Trophoblast cell (in vitro differentiated cells and primary cell): ENCODE measurements at regions not wholly inside any gene's neighbourhood (a gene's known extent, or its start where the extent isn't known, plus 50 kb on each side); places are given as distances from the start of the nearest gene placed in this dataset.

Experiments used
- DNase-seq, 2 donors: peaks; one replicate each; pipeline ENCODE4 v3.0.0-alpha.2; 2016
- H2AFZ ChIP-seq: 2 replicates; pipeline ENCODE4 v1.6.1; 2013; ENCODE audit warnings: low read length, moderate library complexity, mild to moderate bottlenecking; ENCODE audit not compliant: insufficient read depth, poor library complexity
- H2AK5ac ChIP-seq: 2 replicates; pipeline ENCODE4 v1.6.1; 2013; ENCODE audit warnings: mild to moderate bottlenecking, low read length
- H2BK120ac ChIP-seq: 2 replicates; pipeline ENCODE4 v1.6.1; 2013; ENCODE audit warnings: low read length, mild to moderate bottlenecking, moderate library complexity; ENCODE audit not compliant: insufficient read depth, poor library complexity
- H2BK12ac ChIP-seq: 2 replicates; pipeline ENCODE4 v1.6.1; 2013; ENCODE audit warnings: mild to moderate bottlenecking, low read length, moderate library complexity
- H2BK5ac ChIP-seq: 2 replicates; pipeline ENCODE4 v1.6.1; 2013; ENCODE audit warnings: low read length, low read depth, moderate library complexity, mild to moderate bottlenecking; ENCODE audit not compliant: poor library complexity
- H3K14ac ChIP-seq: 2 replicates; pipeline ENCODE4 v1.6.1; 2013; ENCODE audit warnings: mild to moderate bottlenecking, low read length
- H3K18ac ChIP-seq: 2 replicates; pipeline ENCODE4 v1.6.1; 2013; ENCODE audit warnings: mild to moderate bottlenecking, low read length
- H3K23ac ChIP-seq: 2 replicates; pipeline ENCODE4 v1.6.1; 2013; ENCODE audit warnings: low read length
- H3K27ac ChIP-seq: 2 replicates; pipeline ENCODE4 v1.5.1; 2013; ENCODE audit warnings: low read depth, mild to moderate bottlenecking, inconsistent platforms, low read length, moderate library complexity
- H3K27me3 ChIP-seq: 2 replicates; pipeline ENCODE4 v1.6.1; 2013; ENCODE audit warnings: inconsistent platforms, mild to moderate bottlenecking, low read length, moderate library complexity; ENCODE audit not compliant: insufficient read depth
- H3K36me3 ChIP-seq, 2 experiments: 1 replicate in 1 of 2; 2 replicates in 1 of 2; pipeline ENCODE4 v1.6.1; 2013; ENCODE audit warnings: low read length in 2 of 2, mild to moderate bottlenecking in 2 of 2, moderate library complexity in 1 of 2; ENCODE audit not compliant: insufficient read depth in 2 of 2, control insufficient read depth in 1 of 2
- H3K4ac ChIP-seq: 2 replicates; pipeline ENCODE4 v1.6.1; 2013; ENCODE audit warnings: low read depth, mild to moderate bottlenecking, low read length, moderate library complexity
- H3K4me1 ChIP-seq, 2 experiments: 1 replicate in 1 of 2; 2 replicates in 1 of 2; pipeline ENCODE4 v1.6.1; 2013; ENCODE audit warnings: low read length in 2 of 2, mild to moderate bottlenecking in 2 of 2, moderate library complexity in 1 of 2; ENCODE audit not compliant: insufficient read depth in 2 of 2, control insufficient read depth in 1 of 2
- H3K4me2 ChIP-seq: 2 replicates; pipeline ENCODE4 v1.6.1; 2013; ENCODE audit warnings: inconsistent platforms, mild to moderate bottlenecking, low read length, moderate library complexity
- H3K4me3 ChIP-seq: 2 replicates; pipeline ENCODE4 v1.5.1; 2013; ENCODE audit warnings: mild to moderate bottlenecking, low read depth, low read length, inconsistent platforms
- H3K79me1 ChIP-seq: one replicate; pipeline ENCODE4 v1.6.1; 2013; ENCODE audit warnings: low read length
- H3K79me2 ChIP-seq: 2 replicates; pipeline ENCODE4 v1.6.1; 2013; ENCODE audit warnings: low read length, mild to moderate bottlenecking; ENCODE audit not compliant: control insufficient read depth, insufficient read depth, poor library complexity
- H3K9ac ChIP-seq: 2 replicates; pipeline ENCODE4 v1.6.1; 2013; ENCODE audit warnings: mild to moderate bottlenecking, low read length
- H3K9me3 ChIP-seq: 2 replicates; pipeline ENCODE4 v1.6.1; 2013; ENCODE audit warnings: low read depth, mild to moderate bottlenecking, control low read depth, inconsistent platforms, low read length; ENCODE audit not compliant: insufficient read depth
- H4K12ac ChIP-seq: 2 replicates; pipeline ENCODE4 v1.6.1; 2013; ENCODE audit warnings: low read depth, mild to moderate bottlenecking, low read length, moderate library complexity
- H4K8ac ChIP-seq: 2 replicates; pipeline ENCODE4 v1.6.1; 2013; ENCODE audit warnings: low read depth, mild to moderate bottlenecking, low read length, moderate library complexity
- H4K91ac ChIP-seq: one replicate; pipeline ENCODE4 v1.6.1; 2013; ENCODE audit warnings: low read depth, mild to moderate bottlenecking, low read length, moderate library complexity
- WGBS: extraction: QIAGEN DNeasy Blood & Tissue Kit; methylation state at CpG from one replicate; pipeline ENCODE4 v1.1.7; 2013; ENCODE audit warnings: missing lambda C conversion rate; ENCODE audit not compliant: insufficient read length, insufficient coverage; ENCODE audit errors: extremely low coverage; 5-methylcytosine and 5-hydroxymethylcytosine counted together

DNA sequence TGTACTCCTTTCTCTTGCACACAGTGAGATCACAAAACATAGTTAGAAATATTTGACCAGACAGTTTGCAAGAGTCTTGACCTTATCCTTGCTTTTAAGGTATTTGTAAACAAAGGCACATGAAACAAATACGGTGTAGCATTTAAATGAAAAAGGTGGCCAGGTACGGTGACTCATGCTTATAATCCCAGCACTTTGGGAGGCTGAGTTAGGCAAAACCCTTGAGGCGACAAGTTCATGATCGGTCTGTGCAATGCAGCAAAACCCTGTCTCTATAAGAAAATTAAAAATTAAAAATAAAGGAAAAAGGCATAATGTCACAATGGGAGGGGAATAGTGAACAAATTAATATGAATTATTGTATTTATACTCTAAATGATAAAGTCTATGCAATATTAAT is 109.5 kb upstream of the PIK3C3 start:
- H3K14ac ChIP-seq: no peak overlapping the region
- H3K9ac ChIP-seq: no peak overlapping the region
- H3K4me1 ChIP-seq: no peaks in the 10 kb centered on the region
- no peak overlapping the region for H2BK12ac ChIP-seq
- no peak overlapping the region for H4K91ac ChIP-seq
- H2BK5ac ChIP-seq: no peak overlapping the region
- H2AFZ ChIP-seq: no peak overlapping the region
- no peak overlapping the region for H3K23ac ChIP-seq
- no peak overlapping the region for H2AK5ac ChIP-seq
- H3K4me2 ChIP-seq: no peak overlapping the region
- no peak overlapping the region for H3K18ac ChIP-seq
- WGBS: no CpG with 5 or more reads among the region's 4 CpGs
- no peaks in the 10 kb centered on the region for H3K79me1 ChIP-seq
- no peak overlapping the region for H3K4me3 ChIP-seq
- no peak overlapping the region for H3K27ac ChIP-seq
- no peak overlapping the region for H4K8ac ChIP-seq
- no peaks in the 10 kb centered on the region for H3K36me3 ChIP-seq
- H4K12ac ChIP-seq: no peak overlapping the region
- H3K9me3 ChIP-seq: no peaks in the 10 kb centered on the region
- DNase-seq: no peak
- H3K4ac ChIP-seq: no peak overlapping the region
- H3K27me3 ChIP-seq: no peaks in the 10 kb centered on the region
- no peaks in the 10 kb centered on the region for H3K79me2 ChIP-seq
- no peak overlapping the region for H2BK120ac ChIP-seq

DNA sequence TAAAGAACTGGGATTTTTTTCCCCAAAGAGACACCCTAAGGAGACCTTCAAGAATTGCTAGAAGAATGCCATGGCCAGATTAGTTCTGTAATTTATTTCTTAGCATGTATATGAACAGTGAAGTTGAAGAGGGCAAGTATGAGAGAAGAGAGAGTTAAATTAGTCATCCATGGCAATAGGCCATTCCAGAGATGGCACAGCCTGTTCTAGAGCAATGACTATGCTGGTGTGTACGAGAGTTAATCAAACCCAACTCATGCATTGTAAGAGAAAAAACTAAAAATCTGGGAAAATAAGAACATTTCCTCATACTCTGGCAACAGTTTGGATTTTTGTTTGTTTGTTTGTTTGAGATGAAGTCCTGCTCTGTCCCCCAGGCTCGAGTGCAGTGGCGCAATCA is 112.1 kb upstream of the PIK3C3 start:
- Histone ChIP-seq H4K91ac (no peak overlapping the region), H4K12ac (no peak overlapping the region), H2BK5ac (no peak overlapping the region), H3K79me2 (no peaks in the 10 kb centered on the region), H3K14ac (no peak overlapping the region), H3K18ac (no peak overlapping the region), H2AK5ac (no peak overlapping the region), H3K36me3 (no peaks in the 10 kb centered on the region), H3K9ac (no peak overlapping the region), H4K8ac (no peak overlapping the region), H3K79me1 (no peaks in the 10 kb centered on the region), H3K23ac (no peak overlapping the region), H3K27me3 (no peaks in the 10 kb centered on the region), H3K4ac (no peak overlapping the region), H3K4me2 (no peak overlapping the region), H2BK12ac (no peak overlapping the region), H3K9me3 (no peaks in the 10 kb centered on the region), H3K4me1 (no peaks in the 10 kb centered on the region), H2AFZ (no peak overlapping the region), H3K4me3 (no peak overlapping the region), H3K27ac (no peak overlapping the region), H2BK120ac (no peak overlapping the region)
- no CpG with 5 or more reads among the region's 3 CpGs for WGBS
- DNase-seq: no peak

DNA sequence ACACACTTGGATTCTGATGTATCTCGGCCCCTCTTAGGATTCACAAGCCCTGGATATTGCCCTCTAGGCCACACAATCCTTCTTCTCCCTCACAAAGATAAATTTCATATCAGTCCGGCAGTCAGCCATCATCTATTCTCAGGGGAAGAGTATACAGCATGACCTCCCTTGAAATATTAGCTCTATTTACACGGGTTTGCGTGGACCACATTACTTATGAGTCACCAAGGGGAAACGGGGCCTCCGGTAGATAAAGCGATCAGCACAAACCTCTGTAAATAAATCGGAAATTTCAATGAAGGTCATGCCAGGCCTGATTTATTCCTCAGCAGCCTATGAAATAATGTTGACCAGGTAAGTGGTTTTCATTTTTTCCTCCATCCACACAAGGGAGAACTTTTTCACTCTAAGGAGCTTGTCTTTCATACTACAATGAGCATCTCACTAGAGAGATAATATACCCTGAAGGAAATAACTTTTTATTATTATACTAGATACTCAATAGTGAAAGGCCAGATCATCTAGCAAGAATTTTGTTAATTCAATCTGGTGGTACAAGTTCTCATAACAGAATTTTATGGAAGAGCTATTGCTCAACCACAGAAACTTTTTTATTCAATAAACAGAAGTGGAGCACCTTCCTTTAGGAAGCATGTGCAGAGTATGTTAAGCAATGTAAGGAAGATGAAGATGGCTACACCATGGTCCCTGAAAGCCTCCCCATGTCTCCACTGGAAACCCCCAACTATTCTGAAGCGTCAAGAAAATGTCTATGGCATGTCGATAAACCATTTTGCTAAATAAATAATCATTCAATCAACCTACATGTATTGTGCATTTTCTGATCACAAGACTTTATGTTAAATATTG is 125.2 kb upstream of the PIK3C3 start:
- Histone ChIP-seq H4K91ac (no peak overlapping the region), H3K4ac (no peak overlapping the region), H2AK5ac (no peak overlapping the region), H3K27ac (no peak overlapping the region), H4K8ac (no peak overlapping the region), H2BK120ac (no peak overlapping the region), H3K27me3 (no peaks in the 10 kb centered on the region), H3K9me3 (no peaks in the 10 kb centered on the region), H3K4me2 (no peak overlapping the region), H3K23ac (no peak overlapping the region), H3K4me3 (no peak overlapping the region), H3K79me1 (no peaks in the 10 kb centered on the region), H3K79me2 (no peaks in the 10 kb centered on the region), H2AFZ (no peak overlapping the region), H4K12ac (no peak overlapping the region), H3K4me1 (no peaks in the 10 kb centered on the region), H3K36me3 (no peaks in the 10 kb centered on the region), H3K9ac (no peak overlapping the region), H2BK12ac (no peak overlapping the region), H2BK5ac (no peak overlapping the region), H3K14ac (no peak overlapping the region), H3K18ac (no peak overlapping the region)
- DNase-seq: no peak
- no CpG with 5 or more reads among the region's 10 CpGs for WGBS

DNA sequence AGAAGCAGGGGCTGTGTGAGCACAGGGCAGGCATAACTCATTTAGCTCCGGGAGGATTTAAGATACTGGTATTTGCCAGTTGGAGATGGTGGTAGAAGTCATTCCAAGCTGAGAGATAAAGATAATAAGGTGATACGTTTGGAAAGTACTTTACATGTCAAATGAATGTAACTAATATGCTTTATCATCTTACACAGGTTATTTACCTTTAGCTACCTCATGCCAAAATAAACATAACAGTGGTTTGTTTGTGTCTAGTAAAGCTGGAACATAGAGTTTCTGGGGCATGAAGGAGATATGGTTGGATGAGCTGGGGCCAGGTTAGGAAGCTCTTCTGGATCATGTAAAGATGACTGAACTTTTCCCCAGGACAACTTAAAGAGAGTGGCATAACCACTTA is 126.9 kb upstream of the PIK3C3 start:
- H2AFZ ChIP-seq: no peak overlapping the region
- no peaks in the 10 kb centered on the region for H3K79me2 ChIP-seq
- no peaks in the 10 kb centered on the region for H3K27me3 ChIP-seq
- no peak overlapping the region for H3K18ac ChIP-seq
- no peak overlapping the region for H3K4me3 ChIP-seq
- no peaks in the 10 kb centered on the region for H3K36me3 ChIP-seq
- H4K91ac ChIP-seq: no peak overlapping the region
- DNase-seq: no peak
- no peak overlapping the region for H2AK5ac ChIP-seq
- no peak overlapping the region for H2BK5ac ChIP-seq
- H2BK120ac ChIP-seq: no peak overlapping the region
- H4K8ac ChIP-seq: no peak overlapping the region
- H3K9ac ChIP-seq: no peak overlapping the region
- no peak overlapping the region for H3K23ac ChIP-seq
- no peak overlapping the region for H3K14ac ChIP-seq
- no peak overlapping the region for H3K4me2 ChIP-seq
- no peak overlapping the region for H3K4ac ChIP-seq
- WGBS: no CpG with 5 or more reads among the region's 2 CpGs
- H3K27ac ChIP-seq: no peak overlapping the region
- H3K79me1 ChIP-seq: no peaks in the 10 kb centered on the region
- no peak overlapping the region for H2BK12ac ChIP-seq
- H4K12ac ChIP-seq: no peak overlapping the region
- no peaks in the 10 kb centered on the region for H3K4me1 ChIP-seq
- no peaks in the 10 kb centered on the region for H3K9me3 ChIP-seq
